D721Med (cell line): ENCODE measurements at regions not wholly inside any gene's neighbourhood (a gene's known extent, or its start where the extent isn't known, plus 50 kb on each side); places are given as distances from the start of the nearest gene placed in this dataset.

Experiments used
- DNase-seq: peaks from one replicate; pipeline ENCODE4 v3.0.0; 2011; ENCODE audit warnings: low spot score; ENCODE audit not compliant: insufficient read length
- FAIRE-seq: peaks from 2 replicates; lab custom pipeline; 2011; peaks lifted over from hg19 to GRCh38; lab: Jason Lieb, UNC
- CTCF ChIP-seq: IDR thresholded peaks from 2 replicates; pipeline ENCODE4 v1.5.1; 2012; ENCODE audit warnings: mild to moderate bottlenecking, control low read depth; ENCODE audit not compliant: insufficient read depth; ENCODE audit errors: missing control alignments

- TF ChIP-seq CTCF, result no peak
- FAIRE-seq, result no peak
- no peak for DNase-seq
Measured at GRCh38 chr18:47333926-47334635, 82.6 kb upstream of the SKOR2 start.

GRCh38 chr18:47331641-47332040 is 80.2 kb upstream of the SKOR2 start:
- no peak for DNase-seq
- no peak for TF ChIP-seq CTCF
- no peak for FAIRE-seq

GRCh38 chr18:47331026-47331425 is 79.6 kb upstream of the SKOR2 start:
- no peak for TF ChIP-seq CTCF
- FAIRE-seq (no peak), DNase-seq (no peak)

GRCh38 chr18:47323158-47323557 is 71.7 kb upstream of the SKOR2 start:
- no peak for FAIRE-seq
- TF ChIP-seq CTCF, result no peak
- DNase-seq, result no peak

GRCh38 chr18:47321815-47322214 is 70.4 kb upstream of the SKOR2 start:
- FAIRE-seq (no peak), DNase-seq (no peak)
- TF ChIP-seq CTCF, result no peak

GRCh38 chr18:47317824-47318508 is 66.5 kb upstream of the SKOR2 start:
- FAIRE-seq, result no peak
- no peak for TF ChIP-seq CTCF

GRCh38 chr18:47316924-47317323 is 65.5 kb upstream of the SKOR2 start:
- FAIRE-seq (no peak), DNase-seq (no peak)
- TF ChIP-seq CTCF, result no peak

More at GRCh38 chr18:47317824-47318508, 66.5 kb upstream of the SKOR2 start:
- no peak for DNase-seq
